HG03196 (cell line): ENCODE measurements at regions not wholly inside any gene's neighbourhood (a gene's known extent, or its start where the extent isn't known, plus 50 kb on each side); places are given as distances from the start of the nearest gene placed in this dataset.
"Not testable (repeated sequence)": the region's sequence is repeated elsewhere in the genome, so short reads cannot be mapped to it uniquely, and the experiment has no call there.

Experiments
- ATAC-seq: cut with Tn5 transposase; IDR thresholded peaks from one replicate; pipeline ENCODE4 v1.9.1; 2021; ENCODE audit not compliant: unreplicated experiment

DNA sequence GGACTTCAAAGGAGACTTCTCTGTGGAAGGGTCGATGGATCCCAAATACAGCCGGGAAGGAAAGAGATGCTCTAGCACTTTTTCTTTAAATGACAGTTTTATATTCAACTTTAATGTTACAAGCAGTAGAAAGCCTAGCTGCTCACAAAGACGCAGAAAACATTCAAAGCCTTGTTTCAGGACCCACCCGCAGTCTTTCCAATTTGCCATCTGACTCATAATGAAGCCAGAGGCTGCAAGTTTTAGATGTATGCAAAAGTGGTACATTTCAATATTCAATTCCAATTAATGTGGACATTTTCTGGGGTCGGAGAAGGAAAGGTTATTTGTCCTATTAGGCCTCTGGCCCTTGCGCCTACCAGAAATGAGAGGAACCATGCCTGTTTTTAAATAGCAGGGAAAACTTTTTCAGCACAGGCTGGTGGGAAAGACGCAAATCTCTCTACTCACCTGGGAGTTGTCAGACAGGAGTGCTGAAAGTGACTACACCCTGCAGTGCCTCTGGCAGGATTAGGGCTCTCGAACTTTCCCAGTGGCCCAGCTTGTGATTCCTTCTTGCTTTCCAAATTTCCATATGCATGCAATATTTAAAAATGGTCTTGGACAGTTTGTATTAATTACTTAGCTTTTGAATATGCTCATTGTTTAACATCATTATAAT lies 117.4 kb upstream of the MBNL1 start:
- no peak for ATAC-seq

DNA sequence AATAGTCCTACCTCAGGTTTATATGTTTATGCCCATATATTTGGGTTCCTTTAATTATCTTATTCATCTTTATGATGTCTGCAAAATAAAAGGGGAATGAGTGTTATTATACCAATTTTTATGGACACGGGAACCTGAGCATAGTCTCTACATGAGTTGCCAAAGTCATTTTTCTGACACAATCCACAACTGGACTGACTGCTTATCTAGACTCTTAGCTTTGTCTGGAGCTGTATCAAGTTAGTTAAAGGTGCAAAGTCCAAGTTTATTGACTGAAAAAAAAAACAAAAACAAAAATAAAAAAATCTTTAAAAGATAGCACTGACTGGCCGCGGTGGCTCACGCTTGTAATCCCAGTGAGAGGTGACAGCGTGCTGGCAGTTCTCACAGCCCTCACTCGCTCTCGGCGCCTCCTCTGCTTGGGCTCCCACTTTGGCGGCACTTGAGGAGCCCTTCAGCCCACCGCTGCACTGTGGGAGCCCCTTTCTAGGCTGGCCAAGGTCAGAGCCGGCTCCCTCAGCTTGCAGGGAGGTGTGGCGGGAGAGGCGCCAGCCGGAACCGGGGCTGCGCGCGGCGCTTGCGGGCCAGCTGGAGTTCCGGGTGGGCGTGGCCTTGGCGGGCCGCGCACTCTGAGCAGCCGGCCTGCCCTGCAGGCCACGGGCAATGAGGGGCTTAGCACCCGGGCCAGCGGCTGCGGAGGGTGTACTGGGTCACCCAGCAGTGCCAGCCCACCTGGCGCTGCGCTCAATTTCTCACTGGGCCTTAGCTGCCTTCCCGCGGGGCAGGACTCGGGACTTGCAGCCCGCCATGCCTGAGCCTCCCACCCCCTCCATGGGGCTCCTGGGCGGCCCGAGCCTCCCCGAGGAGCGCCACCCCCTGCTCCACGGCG lies 116.6 kb upstream of the MBNL1 start:
- not testable (repeated sequence) for ATAC-seq

DNA sequence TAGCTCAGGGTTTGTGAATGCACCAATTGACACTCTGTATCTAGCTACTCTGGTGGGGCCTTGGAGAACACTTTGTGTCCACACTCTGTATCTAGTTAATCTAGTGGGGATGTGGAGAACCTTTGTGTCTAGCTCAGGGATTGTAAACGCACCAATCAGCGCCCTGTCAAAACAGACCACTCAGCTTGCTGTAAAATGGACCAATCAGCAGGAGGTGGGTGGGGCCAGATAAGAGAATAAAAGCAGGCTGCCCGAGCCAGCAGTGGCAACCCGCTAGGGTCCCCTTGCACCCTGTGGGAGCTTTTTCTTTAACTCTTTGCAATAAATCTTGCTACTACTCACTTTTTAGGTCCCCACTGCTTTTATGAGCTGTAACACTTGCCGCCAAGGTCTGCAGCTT lies 115.6 kb upstream of the MBNL1 start:
- not testable (repeated sequence) for ATAC-seq

DNA sequence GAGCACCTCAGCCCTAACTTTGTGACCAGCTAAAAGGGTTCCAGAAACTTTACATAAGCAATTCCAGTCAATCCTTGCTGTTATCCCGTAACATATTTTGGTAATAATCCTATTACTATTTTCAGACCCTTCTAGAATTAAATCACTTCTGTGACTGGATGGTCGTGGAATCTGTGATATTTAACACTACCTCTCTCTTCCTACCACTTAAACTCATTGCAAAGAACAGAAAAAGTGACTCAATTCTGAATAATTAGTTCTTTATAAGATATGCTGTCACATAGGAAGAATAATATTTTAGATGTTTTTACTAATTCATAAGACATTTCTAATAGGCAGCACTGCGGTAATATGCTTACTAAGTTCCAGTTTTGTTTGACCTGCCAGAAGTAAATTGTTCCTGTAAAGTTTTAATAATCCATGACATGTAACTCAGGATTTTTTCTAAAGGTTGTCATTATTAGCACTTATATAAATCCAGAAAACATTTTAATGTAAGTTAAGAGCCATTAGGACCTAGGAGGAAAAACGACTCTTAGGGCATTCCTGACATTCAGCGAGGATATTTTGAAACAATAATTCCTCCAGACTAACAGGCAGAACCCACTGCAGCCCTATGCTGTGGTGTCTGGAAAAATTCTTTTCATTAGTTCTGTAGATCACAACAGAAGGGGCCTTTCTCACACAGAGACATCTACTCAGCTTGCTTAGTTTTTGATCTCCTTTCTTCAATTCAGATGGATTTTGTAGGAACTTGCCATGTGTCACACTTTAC lies 113.3 kb upstream of the MBNL1 start:
- no peak for ATAC-seq

DNA sequence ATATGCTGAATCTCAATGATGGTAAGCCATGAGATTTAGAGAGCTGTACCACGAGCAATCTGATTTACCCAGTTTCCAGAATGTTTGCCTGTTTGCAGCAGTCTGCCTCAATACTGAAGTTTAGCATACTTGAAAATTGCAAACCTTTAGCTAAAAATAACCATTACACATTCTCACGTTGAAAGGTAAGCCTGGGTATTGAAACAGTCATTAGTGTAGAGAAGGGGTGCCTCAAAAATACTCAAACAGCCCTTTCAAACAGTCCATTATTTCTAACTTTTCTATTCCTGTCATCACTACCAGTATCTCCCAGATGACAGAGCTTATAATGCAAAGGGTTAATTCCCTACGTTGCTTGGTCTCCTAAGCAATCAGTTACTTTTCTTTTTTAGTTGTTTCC lies 111.8 kb upstream of the MBNL1 start:
- ATAC-seq, result no peak

DNA sequence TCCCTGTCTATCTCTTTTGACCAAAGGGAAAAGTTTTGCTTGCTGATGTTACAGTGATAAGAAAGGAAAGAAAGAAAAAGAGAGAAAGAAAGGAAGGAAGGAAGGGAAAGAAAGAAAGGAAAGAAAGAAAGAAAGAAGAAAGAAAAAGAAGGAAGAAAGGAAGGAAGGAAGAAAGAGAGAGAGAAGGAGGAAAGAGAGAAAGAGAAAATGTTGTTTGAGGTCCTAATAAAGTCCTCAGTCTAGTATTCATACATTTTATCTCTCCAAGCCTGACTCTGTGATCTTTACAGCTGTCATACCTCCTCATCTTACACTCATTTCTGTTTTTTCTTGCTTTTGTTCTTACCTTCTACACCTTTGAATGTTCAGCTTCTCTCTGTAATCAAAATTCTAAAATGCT lies 111.4 kb upstream of the MBNL1 start:
- ATAC-seq, result no peak

DNA sequence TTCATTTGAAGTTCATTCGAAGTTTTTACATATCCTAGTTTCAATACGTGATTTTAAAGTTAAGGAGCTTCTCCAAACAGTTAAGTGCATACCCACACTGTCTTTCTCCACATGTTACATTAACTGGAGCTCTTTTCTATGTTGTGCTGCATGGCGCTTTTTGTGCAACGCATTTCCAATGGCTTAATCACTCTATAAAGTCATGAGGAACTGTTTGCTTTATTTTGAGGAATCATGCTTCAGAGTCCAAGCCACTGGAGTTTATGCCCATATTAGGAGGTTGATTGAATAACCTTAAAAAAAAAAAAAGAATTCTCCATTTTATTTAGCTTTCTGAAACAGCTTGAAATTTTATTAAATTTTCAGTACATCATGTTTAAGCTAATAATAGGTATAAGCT lies 109.4 kb upstream of the MBNL1 start:
- no peak for ATAC-seq

DNA sequence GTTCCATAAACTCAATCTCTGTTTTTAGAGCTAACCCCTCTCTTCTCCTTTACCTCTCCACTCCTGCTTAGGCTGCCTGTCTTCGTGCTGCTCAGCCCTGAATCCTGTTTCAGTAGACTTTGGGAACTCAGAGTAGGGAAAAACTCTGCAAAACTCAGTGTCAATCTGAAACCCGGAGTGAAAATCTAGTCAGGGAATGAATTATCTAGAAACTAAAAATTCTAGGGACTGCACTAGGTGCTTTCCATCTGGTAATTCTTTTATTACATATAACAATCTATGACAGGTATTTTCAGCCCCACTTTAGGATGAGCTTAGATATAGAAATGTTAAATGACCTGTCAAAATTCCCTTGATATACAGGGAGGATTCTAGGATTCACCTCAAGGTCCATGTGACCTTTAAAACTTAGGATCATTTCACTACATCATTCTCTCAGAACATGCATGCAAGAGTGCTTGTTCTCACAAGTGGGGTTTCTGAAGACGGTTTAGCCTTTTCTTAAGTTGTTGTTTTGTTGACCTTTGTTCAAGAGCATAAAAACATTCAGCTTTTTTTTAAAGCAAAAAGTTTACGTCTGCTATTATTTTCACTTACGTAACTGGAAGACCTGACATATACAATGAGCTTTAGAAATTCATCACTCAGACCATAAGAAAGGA lies 108.2 kb upstream of the MBNL1 start:
- ATAC-seq, result no peak

DNA sequence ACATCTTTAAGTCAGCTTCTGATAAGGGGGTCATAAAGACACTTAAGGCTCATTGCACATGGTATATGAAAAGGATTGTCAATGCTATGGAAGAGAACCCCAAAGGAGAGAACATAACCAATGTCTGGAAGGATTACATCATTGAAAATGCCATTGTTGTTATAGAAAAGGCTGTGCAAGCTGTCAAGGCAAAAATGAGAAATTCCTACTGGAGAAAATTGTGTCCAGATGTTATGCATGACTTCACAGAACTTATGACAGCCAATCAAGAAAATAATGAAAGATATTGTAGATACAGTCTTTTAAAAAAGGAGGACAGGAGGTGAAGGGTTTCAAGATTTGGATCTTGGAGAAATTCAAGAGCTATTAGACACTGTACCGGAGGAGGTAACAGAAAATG lies 96.3 kb upstream of the MBNL1 start:
- ATAC-seq, result no peak

DNA sequence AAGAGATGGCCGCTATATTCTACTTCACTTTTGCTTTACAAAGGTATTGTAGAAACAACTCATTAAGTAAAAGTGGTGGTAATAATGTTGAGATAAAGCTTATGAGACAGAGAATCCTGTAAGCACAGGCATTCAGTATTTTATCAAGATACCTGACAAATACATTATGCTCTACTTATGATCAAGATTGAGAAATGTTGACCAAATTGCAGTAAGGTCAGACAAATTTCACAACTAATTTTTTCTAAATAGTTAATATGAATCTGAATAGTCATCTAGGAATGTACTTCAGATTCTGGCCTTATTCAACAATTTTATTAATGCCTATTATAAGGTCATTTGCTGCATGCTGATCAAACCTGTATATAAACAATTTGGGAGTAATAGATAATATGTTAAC lies 95.1 kb upstream of the MBNL1 start:
- no peak for ATAC-seq

DNA sequence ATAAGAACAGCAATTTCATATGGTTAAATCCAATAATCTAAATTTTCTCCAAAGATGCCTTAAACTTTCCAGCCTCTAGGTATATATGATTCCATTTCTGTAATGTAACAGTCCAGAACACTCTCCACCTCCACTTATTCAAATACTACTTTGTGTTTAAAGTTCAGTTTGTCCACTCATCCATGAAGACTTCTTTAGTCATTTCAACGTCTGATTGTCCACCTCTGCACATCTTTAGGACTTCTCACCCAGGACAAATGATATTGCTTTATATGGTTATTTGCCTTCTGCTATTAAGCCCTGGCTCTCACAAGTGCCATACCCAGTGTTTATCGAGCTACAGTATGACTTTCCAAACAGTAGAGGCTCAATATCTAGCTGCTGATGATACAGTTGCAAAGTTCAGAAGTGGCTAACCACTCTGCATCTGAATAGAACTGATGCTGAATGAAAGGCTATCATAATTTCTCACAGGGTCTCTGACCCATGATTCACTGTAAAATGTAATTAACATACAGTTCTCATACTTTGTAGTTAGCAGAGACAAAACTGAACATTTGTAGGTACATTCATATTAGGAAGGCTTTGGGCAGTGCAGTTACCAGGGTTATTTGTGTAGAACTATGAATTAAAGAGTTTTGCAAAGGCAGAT lies 93.7 kb upstream of the MBNL1 start:
- ATAC-seq, result no peak

DNA sequence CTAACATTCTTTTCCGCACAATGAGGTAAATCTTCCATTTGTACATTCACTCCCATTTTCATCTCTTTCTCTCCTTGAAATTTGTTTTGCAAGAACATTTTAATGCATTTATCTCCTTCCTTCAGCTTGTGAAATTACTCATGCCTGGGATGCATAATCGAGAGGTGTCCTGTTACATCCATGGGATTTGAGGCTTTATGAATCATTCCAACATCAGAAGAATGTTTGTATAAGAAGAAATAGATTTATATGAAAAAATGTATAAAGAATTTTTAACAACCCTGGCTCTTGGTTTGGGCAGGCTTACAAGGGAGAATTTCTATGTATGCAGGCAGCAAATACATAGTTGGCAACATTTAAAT lies 93.2 kb upstream of the MBNL1 start:
- ATAC-seq, result no peak

DNA sequence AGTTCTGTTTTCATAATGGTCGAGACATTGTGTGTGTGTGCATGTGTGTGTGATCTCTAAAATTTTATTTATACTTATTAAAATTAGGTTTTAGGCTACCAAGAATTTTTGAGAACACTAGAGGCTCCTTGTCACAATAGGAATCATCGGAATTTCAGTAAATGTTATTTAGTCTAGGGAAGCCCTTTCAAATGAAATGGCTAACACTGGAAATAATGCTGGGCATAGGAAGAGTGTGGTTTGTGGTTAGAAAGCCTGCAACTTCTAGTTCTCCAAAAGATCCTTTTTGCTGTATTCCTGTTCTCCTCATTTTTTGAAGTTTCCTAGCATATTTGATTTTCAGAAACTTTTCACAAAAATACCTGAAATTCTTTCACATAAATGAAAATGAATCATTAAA lies 92.5 kb upstream of the MBNL1 start:
- no peak for ATAC-seq

DNA sequence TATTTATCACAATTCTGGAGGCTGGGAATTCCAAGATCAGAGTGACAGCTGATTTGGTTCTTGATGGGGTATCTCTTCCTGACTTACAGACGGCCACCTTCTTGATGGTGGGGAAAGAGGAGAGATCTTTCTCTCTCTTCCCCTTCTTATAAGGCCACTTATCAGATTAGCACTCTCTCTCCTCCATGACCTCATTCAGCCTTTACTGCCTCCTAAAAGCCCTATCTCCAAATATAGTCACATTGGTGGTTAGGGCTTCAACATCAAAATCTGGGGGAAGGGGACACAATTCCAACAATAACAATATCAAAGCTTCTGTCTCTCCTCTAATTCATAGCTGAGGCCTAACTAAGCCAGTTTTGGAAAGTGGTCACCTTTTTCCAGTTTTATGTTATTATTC lies 91.7 kb upstream of the MBNL1 start:
- ATAC-seq, result no peak

DNA sequence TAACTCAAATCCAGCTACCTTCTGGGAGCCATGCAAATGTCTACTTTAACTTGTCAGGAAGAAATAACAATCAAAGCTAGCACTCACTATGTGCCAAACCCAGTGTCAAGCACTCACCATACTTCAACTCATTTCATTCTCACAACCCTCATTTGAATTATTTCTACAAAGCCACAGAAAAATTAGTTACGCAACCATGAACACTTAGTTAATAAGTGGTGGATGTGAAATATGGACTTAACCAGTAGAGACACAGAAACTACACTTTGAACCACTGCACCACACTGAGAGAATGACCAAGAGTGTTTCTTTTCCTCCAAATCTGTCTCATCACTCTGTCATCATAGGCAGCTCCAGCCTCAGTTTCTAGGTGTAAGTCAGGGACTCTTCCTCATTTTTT lies 91.0 kb upstream of the MBNL1 start:
- ATAC-seq, result peak; percentile 92

DNA sequence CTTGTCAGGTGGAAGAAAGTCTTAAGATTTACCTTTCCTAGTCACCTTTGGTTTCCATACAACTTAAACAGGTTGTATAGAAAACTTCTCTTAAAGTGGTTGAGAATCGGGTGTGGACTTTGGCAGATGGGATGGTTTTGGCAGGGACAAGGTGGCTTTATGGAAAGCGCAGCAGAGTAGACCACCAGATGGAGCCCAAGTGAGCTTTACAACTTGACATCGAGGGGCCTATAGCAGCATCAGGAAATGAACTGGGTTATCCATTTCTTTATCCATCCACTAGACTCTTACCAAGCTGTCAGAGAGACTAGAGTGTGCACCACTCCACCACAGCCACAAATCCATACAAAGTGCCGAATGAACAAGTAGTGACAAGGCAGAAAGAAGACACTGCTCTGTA lies 85.3 kb upstream of the MBNL1 start:
- ATAC-seq, result no peak

DNA sequence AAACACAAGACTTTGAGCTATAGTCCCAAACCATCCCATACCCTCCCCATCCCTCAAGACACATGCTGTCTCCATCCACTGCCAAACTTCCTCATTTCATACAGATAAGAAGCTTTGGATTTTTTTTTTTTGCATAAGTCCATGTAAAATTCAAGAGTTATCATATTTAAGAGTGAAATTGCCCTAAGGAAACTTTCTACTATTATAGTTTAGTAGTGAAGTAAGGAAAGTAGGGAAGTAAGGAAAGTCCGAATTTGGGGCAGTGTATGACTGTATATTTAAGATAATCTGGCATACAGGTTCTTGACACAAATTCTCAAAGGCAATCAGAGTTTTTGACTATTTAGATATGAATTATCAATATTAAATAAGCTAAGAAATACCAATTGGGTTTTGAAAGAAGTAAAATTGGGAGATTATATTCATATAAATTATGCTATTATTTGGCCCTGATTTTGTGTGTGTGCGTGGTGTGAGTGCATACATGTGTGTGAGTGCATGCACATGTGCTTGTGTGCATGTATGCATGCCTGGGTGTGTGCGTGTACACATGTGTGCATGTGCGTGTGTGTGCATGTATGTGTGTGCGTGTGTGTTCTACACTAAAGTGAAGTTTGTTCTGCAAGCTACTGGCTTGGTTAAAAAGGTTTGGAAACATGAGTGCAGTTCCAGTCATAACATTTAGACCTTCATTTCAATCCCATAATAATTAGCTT lies 83.6 kb upstream of the MBNL1 start:
- ATAC-seq, result no peak

DNA sequence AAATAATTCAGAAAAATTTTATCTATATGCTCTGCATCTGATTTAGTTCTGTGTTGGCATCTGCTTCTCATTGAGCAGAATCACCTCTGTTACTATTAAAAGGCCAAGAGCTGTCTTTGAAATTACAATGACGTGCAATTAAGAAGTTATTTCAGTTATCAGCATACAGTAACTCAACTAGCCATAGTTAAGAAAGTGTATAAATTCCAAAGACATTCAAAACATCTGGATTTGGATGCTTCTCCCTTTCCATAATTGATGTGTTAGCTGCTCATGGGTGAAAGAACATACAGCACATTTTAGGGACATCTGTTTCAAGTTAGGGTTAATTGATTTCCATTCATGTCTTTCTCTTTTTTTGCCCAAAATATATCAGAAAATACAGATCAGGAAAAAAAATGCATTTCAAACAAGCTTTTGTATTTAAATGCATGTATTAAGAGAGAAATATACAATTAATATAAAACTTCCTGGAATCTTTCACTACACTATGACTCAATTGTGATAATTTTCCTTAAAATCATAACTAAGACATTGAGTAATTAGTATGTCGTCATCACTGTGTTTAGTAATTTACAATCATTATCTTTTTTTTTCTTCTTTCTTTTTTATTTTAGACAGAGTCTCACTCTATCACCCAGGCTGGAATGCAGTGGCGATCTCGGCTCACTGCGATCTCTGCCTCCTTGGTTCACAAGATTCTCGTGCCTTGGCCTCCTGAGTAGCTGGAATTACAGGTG lies 82.7 kb upstream of the MBNL1 start:
- no peak for ATAC-seq

DNA sequence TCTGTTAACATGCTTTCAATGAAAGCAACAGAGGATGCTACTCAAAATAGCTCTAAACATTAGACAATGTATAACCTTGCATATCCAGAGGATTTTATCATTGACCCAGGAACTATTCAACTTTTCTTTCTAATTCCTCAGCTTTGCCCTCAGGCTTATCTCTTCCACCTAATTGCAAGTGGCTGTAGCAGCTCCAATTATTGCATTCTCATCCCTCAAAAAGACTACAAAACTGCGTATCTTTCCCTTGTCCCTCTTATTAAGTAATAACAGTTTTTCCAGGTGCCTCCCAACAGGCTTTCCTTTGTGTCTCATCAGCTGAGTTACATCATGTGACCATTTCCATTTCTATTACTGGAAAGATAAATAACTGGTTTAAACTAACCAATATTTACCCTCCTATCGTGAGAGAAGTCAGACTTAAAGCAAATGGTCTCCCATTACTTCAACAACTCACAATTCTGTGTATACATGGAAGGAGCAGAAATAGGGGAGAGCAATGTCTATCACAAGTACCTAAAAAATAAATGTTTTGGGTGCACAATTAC lies 78.0 kb upstream of the MBNL1 start:
- no peak for ATAC-seq
